ENCODE measurements at regions not wholly inside any gene's neighbourhood (a gene's known extent, or its start where the extent isn't known, plus 50 kb on each side); places are given as distances from the start of the nearest gene placed in this dataset.

- DNase-seq = no peak
Measured at GRCh38 chr7:84674236-84674913, 479.8 kb upstream of the SEMA3A start.

GRCh38 chr7:84669177-84669732, 474.7 kb upstream of the SEMA3A start:
- DNase-seq = no peak

GRCh38 chr7:84668116-84668515, 473.5 kb upstream of the SEMA3A start:
- no peak for DNase-seq

GRCh38 chr7:84666651-84667050, 472.1 kb upstream of the SEMA3A start:
- no peak for DNase-seq

GRCh38 chr7:84665339-84665738, 470.8 kb upstream of the SEMA3A start:
- DNase-seq = no peak

- DNase-seq = no peak
Measured at GRCh38 chr7:84664626-84665025, 470.0 kb upstream of the SEMA3A start.

GRCh38 chr7:84663224-84663623, 468.6 kb upstream of the SEMA3A start:
- no peak for DNase-seq

- no peak for DNase-seq
Measured at GRCh38 chr7:84658286-84658685, 463.7 kb upstream of the SEMA3A start.

- no peak for DNase-seq
Measured at GRCh38 chr7:84654273-84654672, 459.7 kb upstream of the SEMA3A start.

- no peak for DNase-seq
Measured at GRCh38 chr7:84651876-84652275, 457.3 kb upstream of the SEMA3A start.

GRCh38 chr7:84647797-84648757, 453.5 kb upstream of the SEMA3A start:
- DNase-seq = no peak

GRCh38 chr7:84642611-84643010, 448.0 kb upstream of the SEMA3A start:
- no peak for DNase-seq

- DNase-seq = no peak
Measured at GRCh38 chr7:84640637-84641036, 446.0 kb upstream of the SEMA3A start.

- DNase-seq = no peak
Measured at GRCh38 chr7:84638339-84638697, 443.7 kb upstream of the SEMA3A start.

- DNase-seq = no peak
Measured at GRCh38 chr7:84637568-84638338, 443.2 kb upstream of the SEMA3A start.

GRCh38 chr7:84631913-84632312, 437.3 kb upstream of the SEMA3A start:
- DNase-seq = no peak

GRCh38 chr7:84629640-84630318, 435.2 kb upstream of the SEMA3A start:
- no peak for DNase-seq

- no peak for DNase-seq
Measured at GRCh38 chr7:84629216-84629615, 434.6 kb upstream of the SEMA3A start.

- no peak for DNase-seq
Measured at GRCh38 chr7:84627250-84627649, 432.7 kb upstream of the SEMA3A start.

GRCh38 chr7:84624927-84625326, 430.3 kb upstream of the SEMA3A start:
- DNase-seq = no peak

GRCh38 chr7:84624527-84624926, 429.9 kb upstream of the SEMA3A start:
- no peak for DNase-seq

GRCh38 chr7:84617265-84618030, 422.9 kb upstream of the SEMA3A start:
- DNase-seq = no peak

Measured in NCI-H1105 (cell line).